K562 (cell line): ENCODE measurements at regions not wholly inside any gene's neighbourhood (a gene's known extent, or its start where the extent isn't known, plus 50 kb on each side); places are given as distances from the start of the nearest gene placed in this dataset.

Source experiments
- ATAC-seq: fragments of 200-7000 bp; cut with Tn5 transposase; 3 replicates; pipeline ENCODE4 v1.9.1; 2020; ENCODE audit warnings: moderate library complexity
- BruUV-seq: library from RNA; stranded (reverse); fragments of 400-500 nt; replicated peaks from 2 replicates; lab custom pipeline; 2021; lab: Mats Ljungman, UMichigan
- CTCF ChIA-PET: fragments of 300-600 bp; formaldehyde crosslinking; extraction: SDS; loops from one replicate; lab custom pipeline; 2021; ENCODE audit warnings: low intra/inter-chr PET ratio; lab: Yijun Ruan, JAX
- POLR2A ChIA-PET: fragments of 300-600, 350-650 bp; sonication (Branson Sonifier 250); formaldehyde crosslinking; extraction: SDS; loops from one replicate; lab custom pipeline; 2021; ENCODE audit warnings: antibody characterized with exemption, inconsistent platforms; lab: Yijun Ruan, JAX
- DNase-seq, 4 experiments: peaks; one replicate each; pipeline versions ENCODE4 v3.0.0 to v3.0.0-alpha.2; 2011 to 2018; ENCODE audit warnings: low spot score in 3 of 4, mixed read lengths in 3 of 4; ENCODE audit errors: extremely low read depth in 1 of 4
- FAIRE-seq: peaks from 2 replicates; lab custom pipeline; 2011; peaks lifted over from hg19 to GRCh38; lab: Jason Lieb, UNC
- H2AFZ ChIP-seq: 2 replicates; pipeline ENCODE4 v1.6.0; 2011; ENCODE audit warnings: low read depth, low read length, control low read depth, inconsistent platforms
- H3K27ac ChIP-seq: fragments of 200-600 bp; 3 replicates; pipeline ENCODE4 v1.8.0; 2011; ENCODE audit warnings: low read depth, mild to moderate bottlenecking, control low read depth, inconsistent platforms, low read length, moderate library complexity, mixed read lengths; ENCODE audit errors: extremely low read depth
- H3K27me3 ChIP-seq, 2 experiments: fragments of 300-600 bp in 1 of 2; 2 replicates in 1 of 2; 3 replicates in 1 of 2; pipeline versions ENCODE4 v1.6.0 to v1.8.0; 2011; ENCODE audit warnings: inconsistent platforms in 2 of 2, low read length in 2 of 2, mild to moderate bottlenecking in 1 of 2, mixed read lengths in 1 of 2, moderate library complexity in 1 of 2; ENCODE audit not compliant: control insufficient read depth in 2 of 2, insufficient read depth in 2 of 2
- H3K36me3 ChIP-seq: fragments of 300-600 bp; 3 replicates; pipeline ENCODE4 v1.8.0; 2011; ENCODE audit warnings: mild to moderate bottlenecking, low read length, inconsistent platforms; ENCODE audit not compliant: control insufficient read depth, insufficient read depth
- H3K4me1 ChIP-seq, 2 experiments: fragments of 200-600 bp in 1 of 2; replicated peaks in 1 of 2; 2 replicates in 1 of 2; 3 replicates in 1 of 2; pipeline versions ENCODE4 v1.5.1 to v1.8.0; 2011; ENCODE audit warnings: inconsistent platforms in 2 of 2, low read length in 2 of 2, mild to moderate bottlenecking in 1 of 2, mixed read lengths in 1 of 2, moderate library complexity in 1 of 2; ENCODE audit not compliant: control insufficient read depth in 2 of 2, insufficient read depth in 2 of 2
- H3K4me2 ChIP-seq: 2 replicates; pipeline ENCODE4 v1.6.1; 2011; ENCODE audit warnings: low read length, control low read depth, inconsistent platforms, mixed read lengths; ENCODE audit not compliant: insufficient read depth
- H3K4me3 ChIP-seq: fragments of 200-600 bp; sonication (generic), shearing (Covaris generic); 2 replicates; pipeline ENCODE4 v1.5.1; 2016; ENCODE audit warnings: control low read depth, inconsistent platforms
- H3K79me2 ChIP-seq: fragments of 200-600 bp; 3 replicates; pipeline ENCODE4 v1.8.0; 2011; ENCODE audit warnings: low read length, inconsistent platforms; ENCODE audit not compliant: control insufficient read depth, insufficient read depth
- H3K9ac ChIP-seq, 2 experiments: 2 replicates each; pipeline versions ENCODE4 v1.6.0 to v1.6.1; 2011; ENCODE audit warnings: low read depth in 2 of 2, low read length in 2 of 2, control low read depth in 1 of 2, inconsistent platforms in 1 of 2, mild to moderate bottlenecking in 1 of 2, mixed read lengths in 1 of 2; ENCODE audit not compliant: insufficient read depth in 1 of 2
- H3K9me1 ChIP-seq: one replicate; pipeline ENCODE4 v1.6.0; 2011; ENCODE audit warnings: inconsistent platforms, mild to moderate bottlenecking, low read length, moderate library complexity; ENCODE audit not compliant: control insufficient read depth, insufficient read depth
- H3K9me3 ChIP-seq: replicated peaks from 2 replicates; pipeline ENCODE4 v1.5.1; 2011; ENCODE audit warnings: low read depth, low read length, inconsistent platforms; ENCODE audit not compliant: control insufficient read depth, insufficient read depth
- H4K20me1 ChIP-seq: replicated peaks from 2 replicates; pipeline ENCODE4 v1.6.1; 2011; ENCODE audit warnings: low read length, inconsistent platforms, mixed read lengths; ENCODE audit not compliant: control insufficient read depth, insufficient read depth
- ARID2 ChIP-seq: fragments of 450-650 bp; IDR thresholded peaks from 2 replicates; pipeline ENCODE4 v1.6.1; 2017; ENCODE audit warnings: antibody characterized with exemption, mild to moderate bottlenecking
- ERF ChIP-seq: fragments of 450-650 bp; formaldehyde crosslinking; IDR thresholded peaks from 2 replicates; pipeline ENCODE4 v1.4.0; 2020; ENCODE audit warnings: mild to moderate bottlenecking, mixed read lengths
- OTX1 ChIP-seq: fragments of 450-650 bp; formaldehyde crosslinking; IDR thresholded peaks from 2 replicates; pipeline ENCODE4 v1.4.0; 2022; ENCODE audit warnings: mild to moderate bottlenecking
- RCOR1 ChIP-seq, 2 experiments: IDR thresholded peaks; 2 replicates each; pipeline ENCODE4 v1.6.1; 2012; ENCODE audit warnings: low read depth in 2 of 2, low read length in 2 of 2, borderline replicate concordance in 1 of 2, improper control_type of control experiment in 1 of 2
- ZNF57 ChIP-seq: fragments of 450-650 bp; formaldehyde crosslinking; IDR thresholded peaks from 2 replicates; pipeline ENCODE4 v1.4.0; 2020; ENCODE audit warnings: mild to moderate bottlenecking, moderate library complexity
- ZNF79 ChIP-seq: fragments of 250-450 bp; sonication (Bioruptor Pico); IDR thresholded peaks from 2 replicates; pipeline ENCODE4 v1.4.0; 2020; ENCODE audit warnings: low read depth, mild to moderate bottlenecking, moderate library complexity
- WGBS: fragments of 100-300 bp; shearing (Covaris generic); methylation state at CpG from one replicate; pipeline ENCODE4 v1.1.6; 2016; ENCODE audit warnings: low coverage, mixed read lengths; ENCODE audit not compliant: insufficient coverage; ENCODE audit errors: missing lambda C conversion rate; 5-methylcytosine and 5-hydroxymethylcytosine counted together
- in situ Hi-C: fragments of 300-500 bp; cut with MboI; formaldehyde crosslinking; loops from 4 replicates; pipeline ENCODE4 v1.15.0; 2018; ENCODE audit warnings: inconsistent platforms, mixed read lengths
- intact Hi-C: fragments of 100-400 bp; cut with micrococcal nuclease; formaldehyde crosslinking; loops from 2 replicates; pipeline ENCODE4 v1.14.2; 2022
- TF ChIP-seq, protein P1 (sequence below): fragments of 250-450 bp; sonication (Bioruptor Pico); IDR thresholded peaks from 2 replicates; pipeline ENCODE4 v1.5.0; 2022; ENCODE audit warnings: mild to moderate bottlenecking
- TF ChIP-seq, protein P2 (sequence below), 2 experiments: fragments of 450-650 bp in 1 of 2; sonication (generic) in 1 of 2; formaldehyde crosslinking; conservative IDR thresholded peaks; 2 replicates each; pipeline versions ENCODE4 v1.4.0 to v1.8.1; 2020 to 2022; ENCODE audit warnings: mild to moderate bottlenecking in 1 of 2, missing genetic modification reagents in 1 of 2

GRCh38 chr14:86357876-86358275 lies 827.9 kb downstream of the FLRT2 start (continued):
- TF ChIP-seq RCOR1 (IDR thresholded peaks at IDR 0.05; ENCODE audit: borderline replicate concordance in 1 of 2, low read depth in 2 of 2, low read length in 2 of 2): no peak

- in situ Hi-C loops: no loop called here
- H3K79me2 ChIP-seq: no peaks in the 10 kb centered on the region
- DNase-seq (no peak), ATAC-seq (no peak), FAIRE-seq (no peak)
- no TSS peak for BruUV-seq
- POLR2A ChIA-PET: no interaction called here
- no peak overlapping the region for H3K9ac ChIP-seq
- no peak for TF ChIP-seq ARID2
- TF ChIP-seq ERF (CRISPR knock-in tag): no peak
- TF ChIP-seq ZNF79: no peak
- TF ChIP-seq, protein P1, sequence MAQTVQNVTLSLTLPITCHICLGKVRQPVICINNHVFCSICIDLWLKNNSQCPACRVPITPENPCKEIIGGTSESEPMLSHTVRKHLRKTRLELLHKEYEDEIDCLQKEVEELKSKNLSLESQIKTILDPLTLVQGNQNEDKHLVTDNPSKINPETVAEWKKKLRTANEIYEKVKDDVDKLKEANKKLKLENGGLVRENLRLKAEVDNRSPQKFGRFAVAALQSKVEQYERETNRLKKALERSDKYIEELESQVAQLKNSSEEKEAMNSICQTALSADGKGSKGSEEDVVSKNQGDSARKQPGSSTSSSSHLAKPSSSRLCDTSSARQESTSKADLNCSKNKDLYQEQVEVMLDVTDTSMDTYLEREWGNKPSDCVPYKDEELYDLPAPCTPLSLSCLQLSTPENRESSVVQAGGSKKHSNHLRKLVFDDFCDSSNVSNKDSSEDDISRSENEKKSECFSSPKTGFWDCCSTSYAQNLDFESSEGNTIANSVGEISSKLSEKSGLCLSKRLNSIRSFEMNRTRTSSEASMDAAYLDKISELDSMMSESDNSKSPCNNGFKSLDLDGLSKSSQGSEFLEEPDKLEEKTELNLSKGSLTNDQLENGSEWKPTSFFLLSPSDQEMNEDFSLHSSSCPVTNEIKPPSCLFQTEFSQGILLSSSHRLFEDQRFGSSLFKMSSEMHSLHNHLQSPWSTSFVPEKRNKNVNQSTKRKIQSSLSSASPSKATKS (CRISPR knock-in tag): no peak
- TF ChIP-seq ZNF57 (CRISPR knock-in tag): no peak
- no peak for TF ChIP-seq OTX1 (CRISPR knock-in tag)
- TF ChIP-seq, protein P2, sequence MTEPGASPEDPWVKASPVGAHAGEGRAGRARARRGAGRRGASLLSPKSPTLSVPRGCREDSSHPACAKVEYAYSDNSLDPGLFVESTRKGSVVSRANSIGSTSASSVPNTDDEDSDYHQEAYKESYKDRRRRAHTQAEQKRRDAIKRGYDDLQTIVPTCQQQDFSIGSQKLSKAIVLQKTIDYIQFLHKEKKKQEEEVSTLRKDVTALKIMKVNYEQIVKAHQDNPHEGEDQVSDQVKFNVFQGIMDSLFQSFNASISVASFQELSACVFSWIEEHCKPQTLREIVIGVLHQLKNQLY (CRISPR knock-in tag; conservative IDR thresholded peaks at IDR 0.05): no peak
- WGBS: 0% methylated on average over 3 of the region's 3 CpGs
- no peaks in the 10 kb centered on the region for H3K27me3 ChIP-seq
- intact Hi-C loops: no loop called here
- CTCF ChIA-PET: no interaction called here
- H3K9me1 ChIP-seq: no peaks in the 10 kb centered on the region
- H2AFZ ChIP-seq: no peak overlapping the region
- H3K9me3 ChIP-seq: no peaks in the 10 kb centered on the region; the same call in 1 of the 2 replicates
- no peaks in the 10 kb centered on the region for H4K20me1 ChIP-seq
- H3K4me1 ChIP-seq: no peaks in the 10 kb centered on the region
- no peak overlapping the region for H3K27ac ChIP-seq
- no peak overlapping the region for H3K4me2 ChIP-seq
- H3K36me3 ChIP-seq: no peaks in the 10 kb centered on the region
- H3K4me3 ChIP-seq: no peak overlapping the region
Measured at GRCh38 chr14:86357119-86357518, 827.2 kb downstream of the FLRT2 start.
